ENCODE measurements at regions not wholly inside any gene's neighbourhood (a gene's known extent, or its start where the extent isn't known, plus 50 kb on each side); places are given as distances from the start of the nearest gene placed in this dataset.

- TF ChIP-seq, protein P1, sequence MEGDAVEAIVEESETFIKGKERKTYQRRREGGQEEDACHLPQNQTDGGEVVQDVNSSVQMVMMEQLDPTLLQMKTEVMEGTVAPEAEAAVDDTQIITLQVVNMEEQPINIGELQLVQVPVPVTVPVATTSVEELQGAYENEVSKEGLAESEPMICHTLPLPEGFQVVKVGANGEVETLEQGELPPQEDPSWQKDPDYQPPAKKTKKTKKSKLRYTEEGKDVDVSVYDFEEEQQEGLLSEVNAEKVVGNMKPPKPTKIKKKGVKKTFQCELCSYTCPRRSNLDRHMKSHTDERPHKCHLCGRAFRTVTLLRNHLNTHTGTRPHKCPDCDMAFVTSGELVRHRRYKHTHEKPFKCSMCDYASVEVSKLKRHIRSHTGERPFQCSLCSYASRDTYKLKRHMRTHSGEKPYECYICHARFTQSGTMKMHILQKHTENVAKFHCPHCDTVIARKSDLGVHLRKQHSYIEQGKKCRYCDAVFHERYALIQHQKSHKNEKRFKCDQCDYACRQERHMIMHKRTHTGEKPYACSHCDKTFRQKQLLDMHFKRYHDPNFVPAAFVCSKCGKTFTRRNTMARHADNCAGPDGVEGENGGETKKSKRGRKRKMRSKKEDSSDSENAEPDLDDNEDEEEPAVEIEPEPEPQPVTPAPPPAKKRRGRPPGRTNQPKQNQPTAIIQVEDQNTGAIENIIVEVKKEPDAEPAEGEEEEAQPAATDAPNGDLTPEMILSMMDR (conservative IDR thresholded peaks at IDR 0.05; ENCODE audit: low read depth, low read length), result no peak
- TF ChIP-seq EZH2 (IDR thresholded peaks at IDR 0.05; ENCODE audit: borderline replicate concordance, low read depth, low read length, poor library complexity, severe bottlenecking), result no peak
These were observed 528.9 kb upstream of the FZD8 start for GRCh38 chr10:36170943-36171501.

Measured in A673 (cell line).